Hematopoietic multipotent progenitor cell treated with erythropoietin and hydrocortisone succinate and interleukin-3 and kit ligand, for 8 days (in vitro differentiated cells): ENCODE measurements at regions not wholly inside any gene's neighbourhood (a gene's known extent, or its start where the extent isn't known, plus 50 kb on each side); places are given as distances from the start of the nearest gene placed in this dataset.
"Not testable (repeated sequence)": the region's sequence is repeated elsewhere in the genome, so short reads cannot be mapped to it uniquely, and the experiment has no call there.

Experiments used
- DNase-seq: peaks from one replicate; pipeline ENCODE4 v3.0.0-alpha.2; 2015

DNA sequence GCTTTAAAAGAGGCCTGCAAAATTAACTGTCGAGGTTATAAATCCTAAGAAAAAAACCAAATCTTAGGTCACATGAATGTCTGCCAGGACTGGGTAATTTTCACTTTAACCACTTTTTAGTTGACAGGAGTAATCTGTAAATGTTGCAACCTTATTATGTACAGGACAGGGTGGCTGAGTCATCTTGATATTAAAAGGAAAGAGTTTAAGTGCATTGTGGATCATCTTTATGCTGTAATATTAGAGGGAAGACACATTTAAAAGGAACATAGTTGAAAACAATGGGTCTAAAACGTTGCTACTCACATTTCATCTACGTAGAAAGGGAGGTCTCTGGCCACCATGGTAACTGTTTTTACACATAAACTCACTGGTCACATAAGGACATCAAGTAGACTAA lies 115.5 kb downstream of the LSMEM1 start:
- no peak for DNase-seq

DNA sequence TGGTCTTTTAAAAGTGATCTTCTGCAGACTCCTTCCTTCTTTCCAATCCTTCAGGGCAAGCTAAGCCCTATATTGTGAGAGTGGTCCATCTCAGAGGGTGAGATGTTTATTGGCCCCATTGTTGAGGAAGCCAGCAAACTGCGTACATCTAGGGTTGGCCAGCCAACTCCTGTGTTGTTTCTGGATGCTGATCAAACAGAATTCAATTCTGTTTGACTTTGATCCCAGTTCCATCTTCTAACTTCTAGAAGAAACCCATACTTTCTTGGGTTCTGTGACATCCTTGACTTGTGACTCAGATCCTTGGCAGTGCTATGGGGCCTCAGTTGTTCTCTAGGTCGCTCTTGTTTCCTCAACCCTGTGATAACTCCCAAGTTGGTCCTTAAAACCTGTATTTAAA lies 116.2 kb downstream of the LSMEM1 start:
- DNase-seq: no peak

DNA sequence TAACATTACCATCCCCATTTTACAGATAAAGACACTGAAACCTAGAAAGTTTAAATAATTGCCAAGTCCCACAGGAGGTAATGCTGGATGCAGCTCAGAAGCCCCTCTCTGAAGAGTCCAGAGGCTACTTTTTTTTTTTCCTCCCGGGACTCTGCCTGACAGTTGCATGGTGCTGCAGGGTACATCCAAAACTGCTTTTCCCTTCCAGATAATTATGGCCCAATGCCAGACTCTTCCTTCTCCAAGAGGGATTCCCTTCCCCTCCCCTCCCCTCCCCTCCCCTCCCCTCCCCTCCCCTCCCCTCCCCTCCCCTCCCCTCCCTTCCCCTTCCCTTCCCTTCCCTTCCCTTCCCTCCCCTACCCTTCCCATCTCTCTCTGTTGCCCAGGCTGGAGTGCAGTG lies 122.9 kb downstream of the LSMEM1 start:
- DNase-seq: no peak

DNA sequence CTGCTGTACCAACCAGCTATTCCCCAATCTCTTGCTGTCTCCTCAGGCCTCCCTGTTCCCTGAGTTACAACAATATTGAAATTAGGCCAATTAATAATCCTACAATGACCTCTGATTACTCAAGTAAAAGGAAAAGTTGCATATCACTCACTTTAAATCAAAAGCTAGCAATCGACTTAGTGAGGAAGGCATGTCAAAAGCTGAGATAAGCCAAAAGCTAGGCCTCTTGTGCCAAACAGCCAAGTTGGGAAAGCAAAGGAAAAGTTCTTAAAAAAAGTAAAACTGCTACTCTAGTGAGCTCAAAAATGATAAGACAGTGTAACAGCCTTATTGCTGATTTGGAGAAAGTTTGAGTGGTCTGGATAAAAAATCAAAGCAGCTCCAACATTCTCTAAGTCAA lies 129.8 kb downstream of the LSMEM1 start:
- DNase-seq: no peak

DNA sequence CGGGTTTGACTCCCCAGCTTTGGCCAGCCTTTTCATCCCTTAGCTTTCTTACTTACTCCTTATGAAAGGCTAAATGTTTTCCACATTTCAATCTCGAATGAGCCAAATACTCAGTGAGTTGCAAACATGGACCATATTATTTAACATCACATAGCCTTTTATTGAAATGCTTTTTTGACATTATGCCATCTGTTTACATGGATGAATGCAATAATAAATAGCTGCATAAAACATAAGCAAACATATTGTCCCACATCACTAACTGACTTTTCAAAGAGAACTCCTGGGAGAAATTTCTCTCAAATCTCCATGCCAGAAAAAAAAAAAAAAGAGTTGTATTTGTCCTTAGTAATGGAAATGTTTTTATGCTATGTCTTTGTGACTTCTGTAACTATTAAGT lies 134.9 kb downstream of the LSMEM1 start:
- no peak for DNase-seq

DNA sequence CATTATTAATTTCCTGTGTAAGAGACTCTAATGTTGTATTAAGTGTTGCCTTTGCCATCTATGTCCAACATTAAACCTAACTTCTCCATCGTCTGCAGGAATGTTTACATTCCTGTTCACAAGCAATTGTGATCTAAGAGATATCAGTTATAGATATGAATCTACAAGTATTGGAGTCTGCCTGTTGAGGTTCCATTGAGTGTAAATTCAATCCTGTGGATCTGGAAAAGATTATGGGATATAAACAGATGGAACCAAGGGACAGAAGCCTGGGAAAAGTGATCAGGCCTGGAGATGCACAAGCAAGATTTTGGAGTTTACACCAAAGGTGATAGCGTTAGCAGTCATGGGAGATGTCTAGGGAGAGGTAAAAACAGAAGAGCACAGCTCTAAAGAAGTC lies 135.5 kb downstream of the LSMEM1 start:
- no peak for DNase-seq

DNA sequence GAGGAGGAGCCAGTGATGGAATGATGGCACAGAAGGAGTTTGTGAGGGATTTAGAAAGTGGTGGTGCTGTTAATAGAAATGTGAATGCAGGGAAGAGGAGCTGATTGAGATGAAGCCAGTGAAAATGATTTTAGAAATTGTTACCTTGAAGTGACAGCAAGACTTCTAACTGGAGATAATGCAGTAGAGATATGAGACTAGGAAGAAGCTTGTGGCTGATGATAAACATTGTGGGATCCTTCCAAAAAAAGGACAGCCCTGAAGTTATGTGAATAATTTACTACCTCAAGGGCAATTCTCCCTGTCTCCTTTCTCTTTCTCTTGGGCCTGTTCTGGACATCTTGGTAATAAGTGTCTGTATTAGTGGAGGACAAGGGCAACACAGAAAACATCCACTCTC lies 138.6 kb downstream of the LSMEM1 start:
- DNase-seq: no peak

DNA sequence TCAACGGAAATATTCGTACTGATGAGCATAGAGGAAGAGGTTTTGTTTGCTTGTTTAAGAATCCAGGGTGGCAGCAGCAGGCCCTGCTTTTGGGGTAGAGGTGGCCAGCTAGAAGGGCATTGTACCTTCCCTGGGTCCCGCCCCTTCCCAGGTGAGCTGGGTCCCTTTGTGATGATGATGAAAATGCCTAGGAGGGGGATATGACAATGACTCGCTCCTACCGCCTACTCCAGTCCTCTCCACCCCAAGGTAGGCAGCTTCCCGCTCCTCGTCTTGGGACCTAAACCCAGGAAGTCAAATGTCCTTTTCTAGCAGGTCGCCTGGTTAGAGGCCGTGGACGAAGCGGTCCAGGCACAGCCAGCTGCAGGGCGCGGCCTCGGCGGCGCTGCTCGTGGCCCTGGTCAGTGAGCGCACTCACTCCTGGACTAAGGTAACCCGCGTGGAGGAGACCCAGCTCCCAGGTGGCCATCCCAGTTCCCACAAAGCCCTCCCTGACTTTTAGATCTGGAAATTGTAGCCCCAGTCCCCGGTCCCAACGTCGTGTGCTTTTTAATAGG lies 141.4 kb downstream of the LSMEM1 start:
- DNase-seq: no peak

DNA sequence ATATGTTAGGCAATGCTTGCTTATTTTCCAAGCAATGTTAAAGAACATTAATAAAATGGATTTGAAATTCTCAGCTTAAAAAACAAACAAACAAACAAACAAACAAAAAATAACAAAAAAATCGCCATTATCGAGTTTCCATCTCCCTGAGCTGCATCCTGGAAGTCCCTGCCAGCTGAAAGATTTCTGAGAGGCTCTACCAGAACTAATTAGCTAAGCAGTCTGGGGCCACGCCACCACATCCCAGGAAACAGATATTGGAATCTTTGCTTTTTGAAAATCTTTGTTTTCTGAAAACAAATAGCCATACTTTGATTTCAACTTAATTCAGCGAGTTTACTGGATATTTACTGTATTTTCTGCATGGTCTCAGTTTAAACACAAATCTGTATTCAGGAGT lies 143.6 kb downstream of the LSMEM1 start:
- DNase-seq: no peak

DNA sequence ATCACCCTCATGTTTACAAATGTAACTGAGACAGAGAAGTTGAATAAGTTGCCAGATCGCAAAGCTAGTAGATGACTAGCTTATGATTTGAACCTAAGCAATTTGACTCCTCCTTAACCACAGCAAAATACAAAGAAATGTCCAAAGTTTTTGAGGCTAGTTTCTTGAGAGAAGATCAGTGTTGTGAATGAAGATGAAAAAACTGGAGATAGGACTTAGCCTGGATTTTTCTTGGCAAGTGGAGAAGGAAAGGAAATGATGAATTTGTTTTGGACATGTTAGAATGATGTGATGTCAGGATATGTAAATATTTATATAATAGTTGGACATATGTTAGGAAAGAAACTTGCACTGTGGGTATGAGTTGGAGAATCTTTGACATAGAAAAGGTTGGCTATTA lies 149.8 kb downstream of the LSMEM1 start:
- no peak for DNase-seq

DNA sequence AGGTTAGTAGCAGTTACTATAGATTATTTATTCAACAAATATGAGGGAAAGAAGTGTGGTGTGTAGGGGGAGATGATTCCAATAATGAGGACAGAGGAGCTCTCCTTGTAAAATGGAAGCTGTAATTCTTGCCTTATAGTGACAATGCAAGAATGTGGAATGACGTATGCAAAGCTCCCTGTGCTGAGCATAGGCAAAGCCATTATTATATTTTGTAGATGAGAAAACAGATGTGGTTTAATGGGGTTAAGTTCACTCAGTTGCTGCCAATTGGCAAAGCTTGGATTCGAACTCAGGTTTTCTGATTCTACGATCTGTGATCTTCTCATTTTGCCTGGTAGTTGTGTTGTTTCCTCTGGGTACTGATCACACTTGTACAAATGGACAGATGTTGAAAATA lies 153.3 kb downstream of the LSMEM1 start:
- no peak for DNase-seq

DNA sequence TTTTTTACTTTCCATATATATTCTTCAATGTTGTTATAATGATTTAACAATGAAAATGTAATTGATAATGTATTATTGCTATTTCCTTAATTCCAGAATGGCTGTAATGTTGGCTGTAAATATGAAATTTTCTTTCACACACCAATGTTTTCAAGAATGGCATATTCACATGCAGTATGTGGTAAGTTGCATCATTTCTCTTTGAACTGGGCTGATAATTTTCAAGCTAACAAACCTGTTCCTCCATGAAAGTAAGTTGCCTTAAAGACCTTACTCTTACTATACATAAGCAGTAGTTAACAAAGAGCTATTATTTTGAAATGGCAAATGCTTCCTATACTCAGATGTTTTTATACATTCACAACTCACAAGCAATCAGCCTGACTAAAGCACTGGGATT lies 154.5 kb downstream of the TMEM168 start:
- DNase-seq: no peak

DNA sequence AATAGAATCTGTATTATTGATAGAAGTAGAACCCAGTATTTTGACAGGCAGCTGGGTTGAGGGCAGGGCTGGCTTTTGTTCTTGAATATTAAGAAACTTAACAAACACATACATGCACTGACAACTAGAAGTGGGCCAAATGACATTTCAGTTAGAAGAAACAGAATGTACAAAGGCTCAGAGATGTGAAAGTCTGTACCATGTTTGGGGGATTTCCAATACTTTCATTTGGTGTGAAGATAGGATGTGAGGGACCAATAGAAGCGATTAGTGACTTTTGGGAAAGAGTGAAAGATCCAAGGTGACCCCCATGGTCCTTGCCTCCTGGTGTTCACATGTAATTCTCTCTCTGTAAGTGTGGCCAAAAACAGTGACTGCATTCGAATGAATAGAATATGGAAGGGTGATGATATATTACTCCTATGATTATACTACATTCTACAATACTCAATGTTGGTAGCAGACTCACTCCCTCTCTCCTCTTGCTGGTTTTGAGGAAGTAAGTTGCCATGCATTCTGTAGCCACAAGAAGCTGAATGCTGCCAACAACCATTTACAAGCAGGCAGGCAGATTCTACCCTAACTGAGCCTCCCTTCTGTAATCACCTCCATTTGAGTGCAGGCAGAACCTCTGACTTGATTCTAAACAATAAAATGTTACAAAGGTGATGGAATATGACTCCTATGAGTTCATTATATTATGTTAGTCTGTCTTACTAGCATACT lies 151.4 kb downstream of the TMEM168 start:
- no peak for DNase-seq

DNA sequence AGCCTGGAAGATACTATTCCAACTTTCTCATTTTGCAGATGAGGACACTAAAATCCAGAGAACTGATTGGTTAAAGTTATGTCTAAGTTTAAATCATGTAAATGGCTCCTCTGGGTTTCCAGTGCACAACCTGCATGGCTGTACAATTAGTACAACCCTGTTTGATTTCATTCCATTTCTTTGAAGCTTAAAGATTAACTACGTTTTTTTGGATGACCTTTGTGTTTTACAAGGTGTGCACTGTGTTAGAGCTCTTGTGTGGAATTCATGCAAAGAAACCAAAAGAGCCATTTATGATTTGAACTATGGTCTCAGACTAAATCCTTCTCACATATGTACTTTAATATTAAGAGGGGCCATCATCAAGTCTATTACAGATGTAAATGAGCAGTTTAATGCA lies 149.5 kb downstream of the TMEM168 start:
- DNase-seq: no peak

DNA sequence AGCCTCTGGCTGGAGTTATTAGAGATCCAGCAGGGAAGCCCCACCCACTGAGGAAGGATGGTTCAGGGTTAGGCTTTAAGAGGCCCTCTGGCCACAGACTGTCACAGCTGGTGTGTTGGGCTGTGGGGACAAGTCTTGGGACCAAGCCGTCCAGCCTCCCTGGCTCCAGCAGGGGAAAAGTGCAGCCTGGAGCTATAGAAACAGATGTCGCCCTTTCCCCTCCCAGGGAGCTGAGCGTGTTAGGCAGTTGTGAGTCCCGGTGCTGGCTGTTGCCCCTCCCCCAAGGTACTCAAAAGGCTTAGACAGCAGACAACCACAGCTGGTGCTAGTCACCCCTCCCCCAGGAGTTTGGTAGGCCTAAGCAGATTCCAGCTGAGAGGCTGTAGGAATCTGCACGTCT lies 143.4 kb downstream of the TMEM168 start:
- no peak for DNase-seq

DNA sequence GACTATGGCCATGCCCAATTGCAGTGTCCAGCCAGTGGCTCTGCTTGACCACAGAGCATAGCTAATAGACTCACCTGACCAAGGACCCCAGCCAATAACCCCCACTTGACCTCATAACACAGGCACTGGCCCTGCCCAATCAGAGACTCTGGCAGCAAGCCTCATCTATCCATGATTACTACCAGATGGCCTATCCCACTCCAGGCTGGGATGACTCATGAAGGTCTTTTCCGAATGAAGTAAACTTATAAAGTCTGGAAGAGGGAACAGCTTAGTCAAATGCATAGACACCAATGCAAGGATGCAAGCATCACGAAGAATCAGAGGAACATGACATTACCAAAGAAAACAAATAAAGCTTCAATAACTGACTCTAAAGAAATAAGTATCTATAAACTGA lies 141.4 kb downstream of the TMEM168 start:
- DNase-seq: no peak

DNA sequence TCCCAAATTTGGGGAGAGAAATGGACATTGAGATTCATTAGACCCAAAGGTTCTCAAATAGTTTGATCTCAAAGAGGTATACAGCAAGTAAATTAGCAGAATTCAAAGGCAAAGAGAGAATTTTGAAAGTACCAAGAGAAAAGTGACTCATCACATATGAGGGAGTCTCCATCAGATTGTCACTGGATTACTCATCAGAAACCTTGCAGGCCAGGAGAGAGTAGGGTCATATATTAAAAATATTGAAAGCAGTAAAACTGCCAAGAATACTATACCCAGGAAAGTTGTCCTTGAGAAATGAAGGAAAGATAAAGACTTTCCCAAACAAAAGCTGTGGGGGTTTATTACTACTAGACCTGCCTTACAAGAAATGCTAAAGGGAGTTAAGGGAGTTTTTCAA lies 140.6 kb downstream of the TMEM168 start:
- no peak for DNase-seq

DNA sequence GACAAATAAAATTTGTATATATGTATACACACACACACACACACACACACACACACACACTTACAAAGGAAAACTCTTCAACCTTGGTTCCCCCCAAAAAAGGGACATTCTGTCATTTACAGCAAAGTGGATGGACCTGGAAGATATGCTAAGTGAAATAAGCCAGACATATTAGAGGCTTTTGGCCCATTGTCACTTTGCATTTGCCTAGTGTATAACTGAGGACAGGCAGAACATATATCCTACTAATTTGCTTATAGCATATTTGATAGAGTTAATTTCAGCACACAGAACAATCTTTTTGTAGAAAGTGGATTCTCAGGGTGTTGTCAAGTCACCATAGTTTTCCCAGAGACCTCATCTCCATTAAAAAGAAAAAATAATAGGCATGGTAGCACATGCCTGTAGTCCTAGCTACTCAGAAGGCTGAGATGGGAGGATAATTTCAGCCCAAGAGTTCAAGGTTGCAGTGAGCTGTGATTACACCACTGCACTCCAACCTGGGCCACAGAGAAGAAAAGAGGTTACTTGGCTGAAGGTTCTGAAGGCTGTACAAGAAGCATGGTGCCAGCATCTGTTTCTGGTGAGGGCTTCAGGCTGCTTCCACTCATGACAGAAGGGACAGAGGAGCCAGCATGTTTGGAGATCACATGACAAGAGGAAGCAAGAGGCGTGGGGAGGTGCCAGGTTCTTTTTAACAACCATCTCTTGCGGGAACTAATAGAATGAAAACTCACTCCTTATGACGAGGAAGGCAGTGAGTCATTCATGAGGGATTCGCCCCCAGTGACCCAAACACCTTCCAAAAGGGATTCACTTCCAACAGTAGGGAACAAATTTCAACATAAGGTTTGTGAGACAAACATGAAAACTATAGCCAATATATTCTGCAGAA lies 135.6 kb downstream of the TMEM168 start:
- DNase-seq: no peak

DNA sequence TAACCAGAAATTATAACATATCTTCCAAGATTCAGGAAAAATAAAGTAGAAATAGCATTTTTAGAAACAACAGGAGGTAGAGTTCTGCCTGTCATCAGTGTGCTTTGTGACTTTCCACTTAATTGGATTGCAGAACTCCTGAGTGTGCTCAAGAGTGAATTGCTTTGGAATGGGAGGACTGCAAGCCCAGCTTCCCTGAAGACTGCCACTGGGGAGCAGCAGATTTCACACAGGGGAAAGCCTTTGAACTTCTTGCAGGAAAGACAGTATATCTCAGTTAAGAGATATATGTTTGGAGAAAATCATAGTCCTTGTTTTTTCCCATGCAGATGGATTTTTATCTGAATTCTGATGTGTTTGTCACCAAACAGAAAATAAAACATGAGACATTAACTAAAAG lies 124.5 kb downstream of the TMEM168 start:
- DNase-seq: no peak

DNA sequence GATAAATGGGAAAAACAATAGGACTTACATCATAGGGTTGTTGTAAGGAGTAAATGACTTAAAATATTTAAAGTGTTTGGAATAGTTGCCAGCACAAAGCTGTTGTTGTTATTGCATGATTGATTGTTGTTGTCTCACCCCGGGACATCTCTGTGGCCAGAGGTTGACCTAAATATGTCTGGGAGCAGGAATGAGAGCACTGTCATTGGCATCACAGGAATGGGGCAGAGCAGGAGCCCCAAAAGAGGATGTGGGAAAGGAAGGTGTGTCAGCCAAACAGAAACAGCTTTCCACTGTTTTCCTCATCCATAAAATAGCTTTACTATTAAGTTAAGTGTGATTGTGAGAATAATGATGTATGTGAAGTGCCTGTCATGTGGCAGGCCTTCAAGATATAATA lies 121.6 kb downstream of the TMEM168 start:
- no peak for DNase-seq

DNA sequence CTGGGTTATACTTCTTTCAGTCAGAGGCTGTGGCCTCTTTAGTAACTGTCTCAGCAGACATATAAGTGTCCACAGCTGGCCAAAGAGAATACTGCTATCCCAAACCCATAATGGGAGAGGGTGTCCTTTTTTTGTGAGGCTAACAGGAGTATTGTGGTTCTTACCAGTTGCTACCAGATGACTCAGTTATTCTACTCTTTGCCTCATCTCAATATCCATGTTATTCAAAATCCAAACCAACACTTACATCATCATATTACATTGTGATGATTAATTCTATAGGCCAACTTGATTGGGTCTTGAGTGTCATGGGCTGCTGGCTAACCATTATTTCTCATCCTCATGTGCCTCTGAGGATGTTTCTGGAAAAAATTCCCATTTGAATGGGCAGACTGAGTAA lies 120.9 kb downstream of the TMEM168 start:
- DNase-seq: no peak

DNA sequence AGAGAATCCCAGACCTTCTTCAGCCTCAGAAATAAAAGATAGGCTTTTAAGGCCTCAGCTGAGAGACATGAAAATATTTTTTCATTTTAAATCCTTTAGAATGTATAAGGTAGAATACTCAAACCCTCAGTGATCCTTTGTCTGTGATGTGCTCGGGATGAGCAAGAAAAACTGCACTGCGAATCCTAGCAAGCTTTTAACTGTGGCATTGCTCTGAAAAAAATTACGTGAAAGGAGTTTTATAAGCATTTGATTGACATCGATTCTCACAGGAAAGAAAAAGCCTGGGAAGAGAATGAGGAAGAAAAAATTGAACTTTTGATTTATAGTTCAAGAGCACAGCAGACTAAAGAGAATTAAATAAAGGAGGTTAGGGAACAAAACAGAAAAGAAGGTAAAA lies 120.0 kb downstream of the TMEM168 start:
- no peak for DNase-seq

DNA sequence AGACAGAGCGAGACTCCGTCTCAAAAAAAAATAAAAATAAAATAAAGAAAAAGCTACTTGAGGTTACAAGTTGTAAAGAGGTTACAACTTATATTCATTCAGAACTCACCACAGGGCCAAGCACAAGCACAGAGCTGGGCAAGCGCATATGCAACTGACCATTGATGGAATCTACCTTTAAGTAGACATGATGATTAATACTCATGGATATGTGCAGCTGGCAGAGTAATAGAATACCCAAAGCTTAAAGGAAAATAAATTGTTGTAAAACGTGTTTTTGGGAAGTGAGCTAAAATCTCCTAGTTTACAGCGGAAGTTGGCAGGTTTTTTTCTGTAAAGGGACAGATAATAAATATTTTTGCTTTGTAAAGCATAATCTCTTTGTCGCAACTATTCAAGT lies 111.6 kb downstream of the TMEM168 start:
- DNase-seq: no peak

DNA sequence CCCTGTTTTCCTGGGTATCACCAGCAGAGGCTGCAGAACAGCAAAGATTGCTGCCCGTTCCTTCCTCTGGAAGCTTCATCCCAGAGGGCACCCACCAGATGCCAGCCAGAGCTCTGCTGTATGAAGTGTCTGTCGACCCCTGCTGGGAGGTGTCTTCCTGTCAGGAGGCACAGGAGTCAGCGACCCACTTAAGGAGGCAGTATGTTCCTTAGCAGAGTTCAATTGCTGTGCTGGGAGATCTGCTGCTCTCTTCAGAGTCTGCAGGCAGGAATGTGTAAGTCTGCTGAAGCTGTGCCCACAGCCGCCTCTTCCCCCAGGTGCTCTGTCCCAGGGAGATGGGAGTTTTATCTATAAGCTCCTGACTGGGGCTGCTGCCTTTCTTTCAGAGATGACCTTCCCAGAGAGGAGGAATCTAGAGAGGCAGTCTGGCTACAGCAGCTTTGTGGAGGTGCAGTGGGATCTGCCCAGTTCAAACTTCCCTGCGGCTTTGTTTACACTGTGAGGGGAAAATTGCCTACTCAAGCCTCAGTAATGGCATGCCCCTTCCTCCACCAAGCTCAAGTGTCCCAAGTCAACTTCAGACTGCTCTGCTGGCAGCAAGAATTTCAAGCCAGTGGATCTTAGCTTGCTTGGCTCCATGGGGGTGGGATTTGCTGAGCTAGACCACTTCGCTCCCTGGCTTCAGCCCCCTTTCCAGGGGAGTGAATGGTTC lies 100.6 kb downstream of the TMEM168 start:
- not testable (repeated sequence) for DNase-seq
